ENCODE measurements at regions not wholly inside any gene's neighbourhood (a gene's known extent, or its start where the extent isn't known, plus 50 kb on each side); places are given as distances from the start of the nearest gene placed in this dataset.

- Histone ChIP-seq H3K27ac (ENCODE audit: extremely low read depth, low read depth, low read length) (no peak overlapping the region), H3K9me3 (ENCODE audit: control insufficient read depth, insufficient read depth, low read depth, low read length) (no peaks in the 10 kb centered on the region), H3K4me1 (ENCODE audit: control insufficient read depth, insufficient read depth, low read length) (no peaks in the 10 kb centered on the region), H3K4me3 (ENCODE audit: low read depth, low read length) (no peak overlapping the region), H3K36me3 (ENCODE audit: control insufficient read depth in 2 of 2, insufficient read depth in 1 of 2, low read length in 2 of 2) (no peaks in the 10 kb centered on the region)
- ChIA-PET CTCF (no interaction called here), POLR2A (no interaction called here)
- TF ChIP-seq ZNF843 (tag by site-specific recombination; IDR thresholded peaks at IDR 0.05): no peak
- TF ChIP-seq SP7 (tag by site-specific recombination; IDR thresholded peaks at IDR 0.05): no peak
- TF ChIP-seq EGR2 (tag by site-specific recombination; IDR thresholded peaks at IDR 0.05; ENCODE audit: low read depth): no peak
- no peak for TF ChIP-seq ZBTB17 (tag by site-specific recombination; IDR thresholded peaks at IDR 0.05)
- TF ChIP-seq, protein P1, sequence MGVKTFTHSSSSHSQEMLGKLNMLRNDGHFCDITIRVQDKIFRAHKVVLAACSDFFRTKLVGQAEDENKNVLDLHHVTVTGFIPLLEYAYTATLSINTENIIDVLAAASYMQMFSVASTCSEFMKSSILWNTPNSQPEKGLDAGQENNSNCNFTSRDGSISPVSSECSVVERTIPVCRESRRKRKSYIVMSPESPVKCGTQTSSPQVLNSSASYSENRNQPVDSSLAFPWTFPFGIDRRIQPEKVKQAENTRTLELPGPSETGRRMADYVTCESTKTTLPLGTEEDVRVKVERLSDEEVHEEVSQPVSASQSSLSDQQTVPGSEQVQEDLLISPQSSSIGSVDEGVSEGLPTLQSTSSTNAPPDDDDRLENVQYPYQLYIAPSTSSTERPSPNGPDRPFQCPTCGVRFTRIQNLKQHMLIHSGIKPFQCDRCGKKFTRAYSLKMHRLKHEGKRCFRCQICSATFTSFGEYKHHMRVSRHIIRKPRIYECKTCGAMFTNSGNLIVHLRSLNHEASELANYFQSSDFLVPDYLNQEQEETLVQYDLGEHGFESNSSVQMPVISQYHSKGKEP (tag by site-specific recombination; IDR thresholded peaks at IDR 0.05): no peak
- TF ChIP-seq ZNF26 (tag by site-specific recombination; IDR thresholded peaks at IDR 0.05): no peak
- no peak for TF ChIP-seq ZNF658 (tag by site-specific recombination; IDR thresholded peaks at IDR 0.05)
- no peak for TF ChIP-seq ZNF561 (tag by site-specific recombination; IDR thresholded peaks at IDR 0.05; ENCODE audit: borderline replicate concordance)
- TF ChIP-seq ZNF677 (tag by site-specific recombination; IDR thresholded peaks at IDR 0.05): no peak
- no peak for TF ChIP-seq SCRT1 (tag by site-specific recombination; IDR thresholded peaks at IDR 0.05; ENCODE audit: borderline replicate concordance)
- no peak for TF ChIP-seq ZBTB20 (tag by site-specific recombination; IDR thresholded peaks at IDR 0.05)
- TF ChIP-seq ZNF121 (tag by site-specific recombination; IDR thresholded peaks at IDR 0.05): no peak
- TF ChIP-seq ZNF791 (tag by site-specific recombination; IDR thresholded peaks at IDR 0.05): no peak
- no peak for TF ChIP-seq OSR2 (tag by site-specific recombination; IDR thresholded peaks at IDR 0.05)
- TF ChIP-seq ZNF140 (tag by site-specific recombination; IDR thresholded peaks at IDR 0.05): no peak
- TF ChIP-seq, protein P2, sequence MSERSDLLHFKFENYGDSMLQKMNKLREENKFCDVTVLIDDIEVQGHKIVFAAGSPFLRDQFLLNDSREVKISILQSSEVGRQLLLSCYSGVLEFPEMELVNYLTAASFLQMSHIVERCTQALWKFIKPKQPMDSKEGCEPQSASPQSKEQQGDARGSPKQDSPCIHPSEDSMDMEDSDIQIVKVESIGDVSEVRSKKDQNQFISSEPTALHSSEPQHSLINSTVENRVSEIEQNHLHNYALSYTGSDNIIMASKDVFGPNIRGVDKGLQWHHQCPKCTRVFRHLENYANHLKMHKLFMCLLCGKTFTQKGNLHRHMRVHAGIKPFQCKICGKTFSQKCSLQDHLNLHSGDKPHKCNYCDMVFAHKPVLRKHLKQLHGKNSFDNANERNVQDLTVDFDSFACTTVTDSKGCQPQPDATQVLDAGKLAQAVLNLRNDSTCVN (tag by site-specific recombination; optimal IDR thresholded peaks at IDR 0.05): no peak
These were observed 172.2 kb upstream of the POU1F1 start for GRCh38 chr3:87448558-87448957.

GRCh38 chr3:87446849-87447387, 170.5 kb upstream of the POU1F1 start:
- Histone ChIP-seq H3K36me3 (ENCODE audit: control insufficient read depth in 2 of 2, insufficient read depth in 1 of 2, low read length in 2 of 2) (no peaks in the 10 kb centered on the region), H3K27ac (ENCODE audit: extremely low read depth, low read depth, low read length) (no peak overlapping the region), H3K4me3 (ENCODE audit: low read depth, low read length) (no peak overlapping the region), H3K9me3 (ENCODE audit: control insufficient read depth, insufficient read depth, low read depth, low read length) (no peaks in the 10 kb centered on the region), H3K4me1 (ENCODE audit: control insufficient read depth, insufficient read depth, low read length) (no peaks in the 10 kb centered on the region)
- CTCF ChIA-PET: no interaction called here
- POLR2A ChIA-PET: no interaction called here
- TF ChIP-seq ZNF777 (tag by site-specific recombination; IDR thresholded peaks at IDR 0.05; ENCODE audit: borderline replicate concordance) (no peak), ZNF639 (tag by site-specific recombination; IDR thresholded peaks at IDR 0.05) (no peak), EGR2 (tag by site-specific recombination; IDR thresholded peaks at IDR 0.05; ENCODE audit: low read depth) (no peak), ZNF585B (tag by site-specific recombination; IDR thresholded peaks at IDR 0.05) (no peak), GLIS2 (tag by site-specific recombination; IDR thresholded peaks at IDR 0.05) (no peak), ZNF10 (tag by site-specific recombination; IDR thresholded peaks at IDR 0.05) (no peak), ZNF184 (tag by site-specific recombination; IDR thresholded peaks at IDR 0.05) (no peak), ZNF214 (tag by site-specific recombination; IDR thresholded peaks at IDR 0.05; ENCODE audit: borderline replicate concordance) (no peak), ZNF2 (tag by site-specific recombination; IDR thresholded peaks at IDR 0.05) (no peak), ZNF548 (tag by site-specific recombination; IDR thresholded peaks at IDR 0.05) (no peak), MEIS1 (CRISPR knock-in tag; IDR thresholded peaks at IDR 0.05; ENCODE audit: borderline replicate concordance) (no peak)
- TF ChIP-seq, protein P3, sequence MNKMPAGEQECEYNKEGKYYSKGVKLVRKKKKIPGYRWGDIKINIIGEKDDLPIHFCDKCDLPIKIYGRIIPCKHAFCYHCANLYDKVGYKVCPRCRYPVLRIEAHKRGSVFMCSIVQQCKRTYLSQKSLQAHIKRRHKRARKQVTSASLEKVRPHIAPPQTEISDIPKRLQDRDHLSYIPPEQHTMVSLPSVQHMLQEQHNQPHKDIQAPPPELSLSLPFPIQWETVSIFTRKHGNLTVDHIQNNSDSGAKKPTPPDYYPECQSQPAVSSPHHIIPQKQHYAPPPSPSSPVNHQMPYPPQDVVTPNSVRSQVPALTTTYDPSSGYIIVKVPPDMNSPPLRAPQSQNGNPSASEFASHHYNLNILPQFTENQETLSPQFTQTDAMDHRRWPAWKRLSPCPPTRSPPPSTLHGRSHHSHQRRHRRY (tag by site-specific recombination; IDR thresholded peaks at IDR 0.05): no peak

Data from HEK293 (cell line).